Activated B cell treated with CpG ODN at 0.5 μM for 24 hours (primary cell): ENCODE measurements at regions not wholly inside any gene's neighbourhood (a gene's known extent, or its start where the extent isn't known, plus 50 kb on each side); places are given as distances from the start of the nearest gene placed in this dataset.

Experiments
- ATAC-seq: fragments of 200-7000 bp; cut with Tn5 transposase; one replicate; pipeline ENCODE4 v1.10.0; 2021; ENCODE audit warnings: low read depth, mild to moderate bottlenecking, moderate library complexity
- CTCF ChIA-PET: fragments of 350-600 bp; sonication (Branson Sonifier 250); formaldehyde crosslinking; loops from one replicate; lab custom pipeline; 2021; ENCODE audit warnings: antibody characterized with exemption; lab: Charles Lee
- POLR2A ChIA-PET: fragments of 350-600 bp; sonication (Branson Sonifier 250); formaldehyde crosslinking; loops from one replicate; lab custom pipeline; 2021; ENCODE audit warnings: antibody characterized with exemption; lab: Charles Lee
- DNase-seq: peaks from one replicate; pipeline ENCODE4 v3.0.0; 2022
- H3K27ac Mint-ChIP-seq: one replicate; pipeline ENCODE4 v1.8.0; 2020; ENCODE audit warnings: mixed read lengths
- H3K27me3 Mint-ChIP-seq: one replicate; pipeline ENCODE4 v1.8.0; 2021; ENCODE audit warnings: mixed read lengths
- H3K36me3 Mint-ChIP-seq: one replicate; pipeline ENCODE4 v1.8.0; 2021; ENCODE audit warnings: low read depth, mixed read lengths
- H3K4me1 Mint-ChIP-seq: one replicate; pipeline ENCODE4 v1.8.0; 2021; ENCODE audit warnings: mixed read lengths
- H3K4me3 Mint-ChIP-seq: one replicate; pipeline ENCODE4 v1.8.0; 2020; ENCODE audit warnings: mild to moderate bottlenecking, mixed read lengths
- H3K9me3 Mint-ChIP-seq: one replicate; pipeline ENCODE4 v1.8.0; 2020; ENCODE audit warnings: mixed read lengths
- intact Hi-C: fragments of 100-400 bp; cut with micrococcal nuclease; formaldehyde crosslinking; loops from one replicate; pipeline ENCODE4 v1.15.1; 2024
- TF ChIP-seq, protein P1 (sequence below): fragments of 200-600 bp; IDR thresholded peaks from one replicate; pipeline ENCODE4 v1.8.0; 2022; ENCODE audit warnings: antibody characterized with exemption, mild to moderate bottlenecking

DNA sequence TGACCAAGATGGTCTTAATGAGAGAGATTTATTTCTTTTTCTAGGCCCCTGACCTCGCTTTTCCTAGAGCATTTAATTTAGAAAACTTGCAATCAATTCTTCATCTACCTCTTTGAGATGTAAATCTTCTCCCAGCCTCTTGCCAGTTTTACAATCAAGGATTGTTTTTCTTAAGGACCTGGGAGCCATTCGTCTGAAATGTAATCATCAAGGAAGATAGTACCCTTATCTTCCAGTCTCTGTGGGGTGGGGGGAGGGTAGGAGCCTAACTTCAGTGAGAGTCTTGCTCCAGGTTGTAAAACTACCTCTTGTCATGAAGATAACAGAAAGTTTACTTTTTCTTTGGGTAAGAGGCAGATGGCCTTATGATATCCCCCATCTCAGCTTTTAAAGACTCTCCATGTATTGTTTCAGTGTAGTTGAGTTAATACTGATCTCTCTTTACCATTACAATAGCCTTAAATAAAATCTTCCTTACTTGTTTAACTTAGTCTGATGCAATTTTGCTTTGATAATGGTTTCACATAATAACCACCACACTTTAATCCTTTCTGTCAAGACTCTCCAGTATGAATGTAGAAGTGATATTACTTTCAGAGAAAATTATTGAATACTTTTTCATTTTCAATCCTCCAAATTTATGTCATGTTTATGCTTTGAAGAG, 110.2 kb upstream of the CPHXL start:
- Mint-ChIP-seq H3K27me3 (peaks cover 11% of the 10 kb centered on the region), H3K27ac (no peak overlapping the region), H3K4me1 (no peaks in the 10 kb centered on the region), H3K4me3 (no peak overlapping the region), H3K36me3 (no peaks in the 10 kb centered on the region), H3K9me3 (peaks cover 16% of the 10 kb centered on the region)
- TF ChIP-seq, protein P1, sequence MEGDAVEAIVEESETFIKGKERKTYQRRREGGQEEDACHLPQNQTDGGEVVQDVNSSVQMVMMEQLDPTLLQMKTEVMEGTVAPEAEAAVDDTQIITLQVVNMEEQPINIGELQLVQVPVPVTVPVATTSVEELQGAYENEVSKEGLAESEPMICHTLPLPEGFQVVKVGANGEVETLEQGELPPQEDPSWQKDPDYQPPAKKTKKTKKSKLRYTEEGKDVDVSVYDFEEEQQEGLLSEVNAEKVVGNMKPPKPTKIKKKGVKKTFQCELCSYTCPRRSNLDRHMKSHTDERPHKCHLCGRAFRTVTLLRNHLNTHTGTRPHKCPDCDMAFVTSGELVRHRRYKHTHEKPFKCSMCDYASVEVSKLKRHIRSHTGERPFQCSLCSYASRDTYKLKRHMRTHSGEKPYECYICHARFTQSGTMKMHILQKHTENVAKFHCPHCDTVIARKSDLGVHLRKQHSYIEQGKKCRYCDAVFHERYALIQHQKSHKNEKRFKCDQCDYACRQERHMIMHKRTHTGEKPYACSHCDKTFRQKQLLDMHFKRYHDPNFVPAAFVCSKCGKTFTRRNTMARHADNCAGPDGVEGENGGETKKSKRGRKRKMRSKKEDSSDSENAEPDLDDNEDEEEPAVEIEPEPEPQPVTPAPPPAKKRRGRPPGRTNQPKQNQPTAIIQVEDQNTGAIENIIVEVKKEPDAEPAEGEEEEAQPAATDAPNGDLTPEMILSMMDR, result no peak
- POLR2A ChIA-PET, result no interaction called here
- ATAC-seq, result no peak
- intact Hi-C loops, result no loop called here
- DNase-seq, result no peak
- CTCF ChIA-PET, result no interaction called here

DNA sequence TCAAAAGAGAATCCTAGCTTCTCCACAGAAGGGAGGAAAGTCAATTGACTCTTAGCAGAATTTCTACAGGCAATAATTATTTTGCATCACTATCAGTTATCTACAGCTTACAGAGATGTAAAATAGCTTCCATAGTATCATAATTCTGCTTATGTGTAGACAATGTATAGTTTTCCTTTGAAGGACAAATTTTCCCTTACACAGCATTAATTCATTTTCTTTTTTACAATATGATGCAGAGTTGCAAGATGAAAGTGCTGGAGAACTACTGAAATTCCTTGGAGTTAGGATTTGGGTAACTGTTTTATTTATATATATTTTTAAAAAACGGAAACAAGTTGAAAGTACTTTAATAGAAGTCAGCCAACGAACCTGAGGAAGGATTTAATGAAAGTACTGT, 111.0 kb upstream of the CPHXL start:
- Mint-ChIP-seq H3K9me3 (peaks cover 15% of the 10 kb centered on the region), H3K27me3 (peaks cover 11% of the 10 kb centered on the region), H3K4me1 (no peaks in the 10 kb centered on the region), H3K27ac (no peak overlapping the region), H3K4me3 (no peak overlapping the region), H3K36me3 (no peaks in the 10 kb centered on the region)
- ATAC-seq (no peak), DNase-seq (no peak)
- TF ChIP-seq, protein P1, result no peak
- CTCF ChIA-PET, result no interaction called here
- POLR2A ChIA-PET, result no interaction called here
- intact Hi-C loops, result no loop called here

DNA sequence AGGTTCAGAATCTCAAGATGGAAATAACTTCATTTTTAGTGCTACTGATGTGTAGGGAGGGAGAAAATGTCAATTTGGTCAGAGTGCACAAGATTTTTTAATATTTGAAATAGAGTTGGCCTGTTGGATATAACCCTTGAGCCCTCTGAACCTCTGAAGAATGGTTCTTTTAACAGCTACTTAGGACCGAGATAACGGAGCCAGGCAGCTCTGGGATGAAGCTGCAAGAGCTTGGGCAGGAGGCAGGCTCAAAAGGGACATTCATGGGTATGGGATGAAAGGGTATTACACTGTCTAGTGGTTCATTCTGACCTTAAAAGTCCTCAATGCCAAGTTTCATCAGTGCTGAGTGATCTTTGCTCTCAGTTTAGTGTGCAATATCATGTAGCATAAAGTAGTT, 111.4 kb upstream of the CPHXL start:
- Mint-ChIP-seq H3K4me3 (no peak overlapping the region), H3K27me3 (peaks cover 11% of the 10 kb centered on the region), H3K36me3 (no peaks in the 10 kb centered on the region), H3K9me3 (peaks cover 11% of the 10 kb centered on the region), H3K27ac (no peak overlapping the region), H3K4me1 (no peaks in the 10 kb centered on the region)
- no peak for ATAC-seq
- ChIA-PET POLR2A (no interaction called here), CTCF (no interaction called here)
- TF ChIP-seq, protein P1, result no peak
- DNase-seq, result no peak
- intact Hi-C loops, result no loop called here

DNA sequence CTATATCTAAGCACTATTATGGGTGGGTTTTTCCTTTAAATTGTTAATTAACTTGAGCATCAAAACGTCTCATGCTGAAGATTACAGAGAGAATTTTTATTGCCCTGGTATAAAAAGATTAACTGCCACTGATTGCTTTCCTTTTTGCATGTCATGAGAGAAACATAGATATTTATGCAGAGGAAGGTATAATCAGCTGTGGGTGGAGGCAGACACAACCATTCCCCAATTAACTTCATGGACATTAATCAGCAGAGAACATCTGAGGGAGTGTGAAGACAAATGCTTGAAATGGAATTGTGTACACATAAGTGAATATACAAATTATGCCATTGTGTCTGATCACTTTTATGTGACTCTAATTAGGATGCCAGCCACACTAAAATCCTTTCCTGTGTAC, 115.2 kb upstream of the CPHXL start:
- Mint-ChIP-seq H3K36me3 (no peaks in the 10 kb centered on the region), H3K4me3 (no peak overlapping the region), H3K27me3 (peaks cover 9% of the 10 kb centered on the region), H3K9me3 (no peaks in the 10 kb centered on the region), H3K27ac (no peak overlapping the region), H3K4me1 (no peaks in the 10 kb centered on the region)
- CTCF ChIA-PET, result no interaction called here
- intact Hi-C loops, result no loop called here
- POLR2A ChIA-PET, result no interaction called here
- DNase-seq (no peak), ATAC-seq (no peak)
- TF ChIP-seq, protein P1, result no peak

DNA sequence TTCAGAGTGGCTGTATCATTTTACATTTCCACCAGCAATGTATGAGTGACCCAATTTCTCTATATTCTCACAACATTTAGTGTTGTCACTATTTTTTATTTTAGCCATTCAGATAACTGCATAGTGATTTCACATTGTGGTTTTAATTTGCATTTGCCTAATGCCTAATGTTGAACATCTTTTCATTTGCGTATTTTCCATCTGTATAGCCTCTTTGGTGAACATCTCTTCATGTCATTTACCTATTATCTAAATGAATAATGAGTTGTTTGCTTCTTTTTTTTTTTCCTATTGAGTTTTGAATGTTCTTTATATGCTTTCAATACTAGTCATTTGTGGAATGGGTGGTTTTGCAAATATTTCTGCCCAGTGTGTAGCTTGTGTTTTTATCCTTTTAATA, 120.9 kb upstream of the CPHXL start:
- TF ChIP-seq, protein P1, result no peak
- H3K4me3 Mint-ChIP-seq, result no peak overlapping the region
- H3K4me1 Mint-ChIP-seq, result no peaks in the 10 kb centered on the region
- ATAC-seq, result no peak
- no peaks in the 10 kb centered on the region for H3K9me3 Mint-ChIP-seq
- POLR2A ChIA-PET, result no interaction called here
- CTCF ChIA-PET, result no interaction called here
- no peaks in the 10 kb centered on the region for H3K36me3 Mint-ChIP-seq
- DNase-seq, result no peak
- intact Hi-C loops, result no loop called here
- H3K27me3 Mint-ChIP-seq, result peaks cover 3% of the 10 kb centered on the region
- no peak overlapping the region for H3K27ac Mint-ChIP-seq
